HL-60 (cell line): ENCODE measurements at regions not wholly inside any gene's neighbourhood (a gene's known extent, or its start where the extent isn't known, plus 50 kb on each side); places are given as distances from the start of the nearest gene placed in this dataset.

ENCODE experiments used
- DNase-seq, 2 experiments: peaks; one replicate each; pipeline ENCODE4 v3.0.0-alpha.2; 2010 to 2020; ENCODE audit warnings: low read depth in 1 of 2, low spot score in 1 of 2
- H3K27ac ChIP-seq: fragments of 250-450 bp; sonication (Bioruptor Pico); replicated peaks from 2 replicates; pipeline ENCODE4 v1.5.1; 2020; ENCODE audit warnings: mild to moderate bottlenecking, moderate library complexity
- H3K27me3 ChIP-seq: fragments of 250-450 bp; sonication (Bioruptor Pico); 2 replicates; pipeline ENCODE4 v1.5.1; 2021; ENCODE audit warnings: mild to moderate bottlenecking, moderate library complexity; ENCODE audit not compliant: insufficient read depth, poor library complexity, severe bottlenecking
- H3K4me3 ChIP-seq: replicated peaks from 2 replicates; pipeline ENCODE4 v1.5.1; 2011; ENCODE audit warnings: mild to moderate bottlenecking, control low read depth, low read length; ENCODE audit not compliant: insufficient read depth
- CTCF ChIP-seq: IDR thresholded peaks from one replicate; pipeline ENCODE4 v1.5.1; 2011; ENCODE audit warnings: low read length, control low read depth, inconsistent platforms; ENCODE audit not compliant: insufficient read depth
- GABPA ChIP-seq: IDR thresholded peaks from 2 replicates; pipeline ENCODE4 v1.6.1; 2012; ENCODE audit warnings: low read depth
- POLR2AphosphoS5 ChIP-seq: IDR thresholded peaks from 2 replicates; pipeline ENCODE4 v1.6.1; 2012; ENCODE audit warnings: low read depth
- REST ChIP-seq: IDR thresholded peaks from 2 replicates; pipeline ENCODE4 v1.6.1; 2012; ENCODE audit warnings: low read depth; ENCODE audit not compliant: insufficient replicate concordance
- SPI1 ChIP-seq: IDR thresholded peaks from 2 replicates; pipeline ENCODE4 v1.6.1; 2012; ENCODE audit warnings: low read depth, mild to moderate bottlenecking, borderline replicate concordance

DNA sequence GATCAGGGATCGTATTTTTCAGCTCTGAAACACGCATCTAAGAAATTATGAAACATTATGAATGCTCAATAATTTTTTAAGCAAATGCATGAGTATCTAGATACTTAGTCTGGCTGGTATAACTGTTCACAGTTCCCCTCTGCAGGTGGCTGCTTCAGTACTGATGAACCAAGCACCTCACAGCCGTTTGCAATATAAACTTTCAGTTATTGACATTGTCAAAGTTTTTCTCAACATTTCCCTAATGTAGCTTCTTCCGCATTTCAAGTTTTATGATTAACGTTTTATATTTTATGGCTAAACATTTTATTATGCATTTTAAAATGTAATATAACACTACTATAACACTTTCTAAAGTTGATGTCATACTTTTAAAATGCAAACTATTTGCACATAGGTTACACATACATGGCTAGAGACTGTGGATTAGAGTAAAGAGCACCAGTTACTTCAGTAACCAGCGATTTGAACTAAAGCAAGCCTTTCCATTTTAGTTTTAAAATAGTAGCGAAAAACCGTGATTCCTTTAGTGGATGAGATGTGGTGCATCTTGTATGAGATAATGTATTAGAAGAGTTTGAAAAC, 495.4 kb downstream of the XIRP2 start:
- no peak for TF ChIP-seq REST
- TF ChIP-seq GABPA = no peak
- TF ChIP-seq SPI1 = no peak
- no peak for TF ChIP-seq POLR2AphosphoS5
- TF ChIP-seq CTCF = no peak
- no peak for DNase-seq
- Histone ChIP-seq H3K27me3 (no peaks in the 10 kb centered on the region), H3K27ac (no peak overlapping the region), H3K4me3 (no peak overlapping the region)

GRCh38 chr2:167381349-167381748, 493.1 kb downstream of the XIRP2 start:
- no peak for DNase-seq
- H3K27ac ChIP-seq = no peak overlapping the region
- TF ChIP-seq REST (no peak), POLR2AphosphoS5 (no peak), CTCF (no peak), GABPA (no peak), SPI1 (no peak)
- no peaks in the 10 kb centered on the region for H3K27me3 ChIP-seq
- H3K4me3 ChIP-seq = no peak overlapping the region

GRCh38 chr2:167380555-167380954, 492.3 kb downstream of the XIRP2 start:
- no peak for DNase-seq
- Histone ChIP-seq H3K27me3 (no peaks in the 10 kb centered on the region), H3K4me3 (no peak overlapping the region), H3K27ac (no peak overlapping the region)
- TF ChIP-seq REST (no peak), SPI1 (no peak), POLR2AphosphoS5 (no peak), GABPA (no peak), CTCF (no peak)
